SK-N-MC (cell line): ENCODE measurements at regions not wholly inside any gene's neighbourhood (a gene's known extent, or its start where the extent isn't known, plus 50 kb on each side); places are given as distances from the start of the nearest gene placed in this dataset.

ENCODE experiments used
- EZH2 ChIP-seq: fragments of 200-600 bp; sonication (generic); IDR thresholded peaks from one replicate; pipeline ENCODE4 v1.6.1; 2017; ENCODE audit warnings: antibody characterized with exemption
- FOXP2 ChIP-seq: optimal IDR thresholded peaks from 2 replicates; pipeline ENCODE3; 2011; ENCODE audit warnings: mild to moderate bottlenecking, moderate library complexity; ENCODE audit not compliant: insufficient read depth; ENCODE audit errors: extremely low read length, control extremely low read depth
- POLR2AphosphoS5 ChIP-seq: IDR thresholded peaks from 2 replicates; pipeline ENCODE4 v1.6.1; 2012; ENCODE audit warnings: mild to moderate bottlenecking, low read depth, low read length, borderline replicate concordance

GRCh38 chr16:22678311-22678710 is 135.7 kb upstream of the HS3ST2 start:
- TF ChIP-seq EZH2 = no peak
- TF ChIP-seq POLR2AphosphoS5 = no peak
- TF ChIP-seq FOXP2 = no peak
